IMR-90 (cell line): ENCODE measurements at regions not wholly inside any gene's neighbourhood (a gene's known extent, or its start where the extent isn't known, plus 50 kb on each side); places are given as distances from the start of the nearest gene placed in this dataset.

ENCODE experiments used
- ATAC-seq: fragments of 200-7000 bp; cut with Tn5 transposase; 2 replicates; pipeline ENCODE4 v1.9.1; 2020; ENCODE audit warnings: low read depth, mild to moderate bottlenecking, moderate library complexity
- BruUV-seq: library from RNA; stranded (reverse); fragments of 400-500 nt; replicated peaks from 2 replicates; lab custom pipeline; 2021; lab: Mats Ljungman, UMichigan
- CTCF ChIA-PET: fragments of 300-600 bp; formaldehyde crosslinking; extraction: SDS; loops from one replicate; lab custom pipeline; 2021; ENCODE audit warnings: antibody characterized with exemption; lab: Yijun Ruan, JAX
- POLR2A ChIA-PET: fragments of 300-600 bp; sonication (Branson Sonifier 250); formaldehyde crosslinking; loops from one replicate; lab custom pipeline; 2022; ENCODE audit warnings: antibody characterized with exemption; ENCODE audit not compliant: unreplicated experiment; lab: Charles Lee
- DNase-seq: peaks from one replicate; pipeline ENCODE4 v3.0.0; 2013
- H2AFZ ChIP-seq: replicated peaks from 2 replicates; pipeline ENCODE3; 2013; ENCODE audit warnings: low read length, mild to moderate bottlenecking; ENCODE audit not compliant: poor library complexity
- H2AK5ac ChIP-seq: 2 replicates; pipeline ENCODE4 v1.6.1; 2013; ENCODE audit warnings: low read depth, low read length, inconsistent platforms
- H2AK9ac ChIP-seq: replicated peaks from 2 replicates; pipeline ENCODE3; 2013; ENCODE audit warnings: mild to moderate bottlenecking, low read depth, low read length, moderate library complexity; ENCODE audit not compliant: poor library complexity
- H2BK120ac ChIP-seq: 2 replicates; pipeline ENCODE4 v1.6.1; 2013; ENCODE audit warnings: low read depth, low read length, inconsistent platforms
- H2BK15ac ChIP-seq: 3 replicates; pipeline ENCODE4 v1.6.1; 2013; ENCODE audit warnings: low read depth, low read length, inconsistent platforms
- H2BK20ac ChIP-seq: 2 replicates; pipeline ENCODE4 v1.6.1; 2013; ENCODE audit warnings: low read depth, mild to moderate bottlenecking, inconsistent platforms, low read length, moderate library complexity
- H2BK5ac ChIP-seq: 2 replicates; pipeline ENCODE4 v1.6.1; 2013; ENCODE audit warnings: mild to moderate bottlenecking, low read depth, low read length, inconsistent platforms; ENCODE audit not compliant: poor library complexity, severe bottlenecking
- H3K14ac ChIP-seq: replicated peaks from 2 replicates; pipeline ENCODE4 v1.6.1; 2013; ENCODE audit warnings: low read depth, low read length, inconsistent platforms
- H3K18ac ChIP-seq: 2 replicates; pipeline ENCODE4 v1.6.1; 2013; ENCODE audit warnings: low read depth, low read length, control low read depth
- H3K23ac ChIP-seq: 2 replicates; pipeline ENCODE4 v1.6.1; 2013; ENCODE audit warnings: low read depth, low read length, inconsistent platforms
- H3K27ac ChIP-seq: 2 replicates; pipeline ENCODE4 v1.5.1; 2013; ENCODE audit warnings: mild to moderate bottlenecking, control low read depth, low read length; ENCODE audit not compliant: insufficient read depth
- H3K27me3 ChIP-seq: 2 replicates; pipeline ENCODE4 v1.6.1; 2013; ENCODE audit warnings: low read length; ENCODE audit not compliant: control insufficient read depth, insufficient read depth
- H3K36me3 ChIP-seq: 2 replicates; pipeline ENCODE4 v1.6.1; 2013; ENCODE audit warnings: low read length, mixed read lengths; ENCODE audit not compliant: control insufficient read depth, insufficient read depth
- H3K4ac ChIP-seq: 2 replicates; pipeline ENCODE4 v1.6.1; 2013; ENCODE audit warnings: low read depth, low read length, inconsistent platforms
- H3K4me1 ChIP-seq: 2 replicates; pipeline ENCODE4 v1.6.1; 2013; ENCODE audit warnings: low read length, mixed read lengths; ENCODE audit not compliant: control insufficient read depth, insufficient read depth
- H3K4me2 ChIP-seq: 2 replicates; pipeline ENCODE4 v1.6.1; 2013; ENCODE audit warnings: low read depth, mild to moderate bottlenecking, control low read depth, low read length, moderate library complexity
- H3K4me3 ChIP-seq: 2 replicates; pipeline ENCODE4 v1.5.1; 2013; ENCODE audit warnings: low read depth, mild to moderate bottlenecking, control low read depth, low read length, moderate library complexity; ENCODE audit not compliant: insufficient read depth
- H3K56ac ChIP-seq: 2 replicates; pipeline ENCODE4 v1.6.1; 2013; ENCODE audit warnings: low read length, inconsistent platforms; ENCODE audit not compliant: insufficient read depth; ENCODE audit errors: extremely low read depth
- H3K79me1 ChIP-seq, 2 experiments: 2 replicates each; pipeline ENCODE4 v1.6.1; 2013; ENCODE audit warnings: low read length in 2 of 2, inconsistent platforms in 1 of 2, low read depth in 1 of 2
- H3K9ac ChIP-seq: 2 replicates; pipeline ENCODE4 v1.6.1; 2013; ENCODE audit warnings: low read depth, low read length, control low read depth
- H3K9me1 ChIP-seq: 2 replicates; pipeline ENCODE4 v1.6.1; 2013; ENCODE audit warnings: low read length, inconsistent platforms; ENCODE audit not compliant: insufficient read depth
- H3K9me3 ChIP-seq: 2 replicates; pipeline ENCODE4 v1.6.1; 2013; ENCODE audit warnings: low read length; ENCODE audit not compliant: control insufficient read depth, insufficient read depth
- H4K20me1 ChIP-seq: 2 replicates; pipeline ENCODE4 v1.6.1; 2013; ENCODE audit warnings: low read length, inconsistent platforms; ENCODE audit not compliant: insufficient read depth
- H4K5ac ChIP-seq: 2 replicates; pipeline ENCODE4 v1.6.1; 2013; ENCODE audit warnings: mild to moderate bottlenecking, low read depth, low read length, control low read depth
- H4K8ac ChIP-seq, 2 experiments: 2 replicates each; pipeline ENCODE4 v1.6.1; 2013; ENCODE audit warnings: low read depth in 2 of 2, low read length in 2 of 2, control low read depth in 1 of 2, inconsistent platforms in 1 of 2
- H4K91ac ChIP-seq: 2 replicates; pipeline ENCODE4 v1.6.1; 2013; ENCODE audit warnings: low read depth, low read length, inconsistent platforms; ENCODE audit not compliant: insufficient read depth
- BHLHE40 ChIP-seq: fragments of 150-350 bp; IDR thresholded peaks from 2 replicates; pipeline ENCODE4 v1.6.1; 2016; ENCODE audit warnings: mild to moderate bottlenecking, low read depth, low read length
- CEBPB ChIP-seq: IDR thresholded peaks from 2 replicates; pipeline ENCODE4 v1.6.1; 2012; ENCODE audit warnings: low read depth, low read length, improper control_type of control experiment
- CHD1 ChIP-seq: IDR thresholded peaks from 2 replicates; pipeline ENCODE4 v1.6.1; 2012; ENCODE audit warnings: low read depth, low read length, improper control_type of control experiment
- FOS ChIP-seq: fragments of 150-350 bp; IDR thresholded peaks from 2 replicates; pipeline ENCODE4 v1.6.1; 2016; ENCODE audit warnings: low read depth, low read length
- MAFK ChIP-seq: IDR thresholded peaks from 2 replicates; pipeline ENCODE4 v1.6.1; 2012; ENCODE audit warnings: low read depth, low read length, improper control_type of control experiment
- MAZ ChIP-seq: IDR thresholded peaks from 2 replicates; pipeline ENCODE4 v1.6.1; 2012; ENCODE audit warnings: low read depth, mild to moderate bottlenecking, low read length, improper control_type of control experiment, moderate library complexity, borderline replicate concordance
- MXI1 ChIP-seq: IDR thresholded peaks from 2 replicates; pipeline ENCODE4 v1.6.1; 2012; ENCODE audit warnings: low read depth, mild to moderate bottlenecking, low read length, moderate library complexity, borderline replicate concordance
- NFE2L2 ChIP-seq: fragments of 150-350 bp; IDR thresholded peaks from 2 replicates; pipeline ENCODE4 v1.6.1; 2016; ENCODE audit warnings: low read depth, mild to moderate bottlenecking, low read length
- POLR2A ChIP-seq: IDR thresholded peaks from 2 replicates; pipeline ENCODE4 v1.6.1; 2012; ENCODE audit warnings: mild to moderate bottlenecking, low read depth, low read length
- RAD21 ChIP-seq: IDR thresholded peaks from 2 replicates; pipeline ENCODE4 v1.6.1; 2012; ENCODE audit warnings: low read length, improper control_type of control experiment
- RCOR1 ChIP-seq: IDR thresholded peaks from 2 replicates; pipeline ENCODE4 v1.6.1; 2012; ENCODE audit warnings: mild to moderate bottlenecking, low read length, improper control_type of control experiment; ENCODE audit not compliant: insufficient replicate concordance
- RFX5 ChIP-seq: IDR thresholded peaks from 2 replicates; pipeline ENCODE4 v1.8.0; 2012; ENCODE audit warnings: low read depth, mild to moderate bottlenecking, low read length, moderate library complexity
- SMC3 ChIP-seq: fragments of 150-350 bp; IDR thresholded peaks from 2 replicates; pipeline ENCODE4 v1.6.1; 2016; ENCODE audit warnings: low read depth, mild to moderate bottlenecking, antibody characterized with exemption, low read length, moderate library complexity
- WGBS, 2 experiments: methylation state at CpG; one replicate each; pipeline versions ENCODE4 v1.1.5 to v1.1.7; 2013; ENCODE audit warnings: missing lambda C conversion rate in 2 of 2; ENCODE audit not compliant: insufficient read length in 1 of 2; ENCODE audit errors: extremely low coverage in 2 of 2; 5-methylcytosine and 5-hydroxymethylcytosine counted together
- dilution Hi-C: fragments of 300-500 bp; cut with HindIII; formaldehyde crosslinking; loops from one replicate; pipeline ENCODE4 v1.14.3; 2018; ENCODE audit warnings: low sequenced_read_pairs; ENCODE audit not compliant: unreplicated experiment
- in situ Hi-C: fragments of 300-500 bp; cut with MboI; formaldehyde crosslinking; loops from 3 replicates; pipeline ENCODE4 v1.14.3; 2019; ENCODE audit warnings: low sequenced_read_pairs, inconsistent platforms, mixed read lengths
- intact Hi-C: fragments of 100-400 bp; cut with micrococcal nuclease; formaldehyde crosslinking; loops from 2 replicates; pipeline ENCODE4 v1.10.0; 2022
- TF ChIP-seq, protein P1 (sequence below): conservative IDR thresholded peaks from 2 replicates; pipeline ENCODE4 v1.5.1; 2012; ENCODE audit warnings: mild to moderate bottlenecking, low read depth, low read length, improper control_type of control experiment
- TF ChIP-seq, protein P2 (sequence below): fragments of 150-350 bp; IDR thresholded peaks from 2 replicates; pipeline ENCODE4 v1.6.1; 2016; ENCODE audit warnings: low read depth, mild to moderate bottlenecking, low read length, moderate library complexity, borderline replicate concordance
- TF ChIP-seq, protein P3 (sequence below): fragments of 150-350 bp; IDR thresholded peaks from 2 replicates; pipeline ENCODE4 v1.6.1; 2017; ENCODE audit warnings: mild to moderate bottlenecking, antibody characterized with exemption, low read length, low read depth

DNA sequence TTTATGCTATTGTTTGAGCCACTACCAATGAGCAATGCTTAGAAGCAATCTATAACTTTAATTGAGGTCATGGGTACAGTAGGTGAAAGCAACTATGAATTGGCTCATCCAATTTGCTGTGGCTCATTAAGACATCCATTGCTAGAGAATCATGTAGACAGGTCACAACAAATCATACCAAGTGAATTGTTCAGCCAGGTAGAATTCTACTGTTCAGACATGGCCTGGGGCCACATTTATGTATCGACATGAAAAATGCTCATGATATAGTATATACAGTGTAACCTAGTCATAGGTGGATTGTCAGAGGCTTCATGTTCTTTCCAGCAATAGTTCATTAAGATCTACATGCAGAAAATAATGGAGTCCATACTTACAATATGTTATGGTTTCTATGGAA, 633.7 kb upstream of the EYS start:
- BruUV-seq = no TSS peak
- no peak overlapping the region for H3K9ac ChIP-seq
- intact Hi-C loops (no loop called here), dilution Hi-C loops (no loop called here), in situ Hi-C loops (no loop called here)
- H4K5ac ChIP-seq = no peak overlapping the region
- TF ChIP-seq RAD21 (no peak), SMC3 (no peak), NFE2L2 (no peak), MAZ (no peak), POLR2A (no peak), MXI1 (no peak), CEBPB (no peak), RFX5 (no peak), BHLHE40 (no peak), RCOR1 (no peak), MAFK (no peak), FOS (no peak), CHD1 (no peak)
- TF ChIP-seq, protein P1, sequence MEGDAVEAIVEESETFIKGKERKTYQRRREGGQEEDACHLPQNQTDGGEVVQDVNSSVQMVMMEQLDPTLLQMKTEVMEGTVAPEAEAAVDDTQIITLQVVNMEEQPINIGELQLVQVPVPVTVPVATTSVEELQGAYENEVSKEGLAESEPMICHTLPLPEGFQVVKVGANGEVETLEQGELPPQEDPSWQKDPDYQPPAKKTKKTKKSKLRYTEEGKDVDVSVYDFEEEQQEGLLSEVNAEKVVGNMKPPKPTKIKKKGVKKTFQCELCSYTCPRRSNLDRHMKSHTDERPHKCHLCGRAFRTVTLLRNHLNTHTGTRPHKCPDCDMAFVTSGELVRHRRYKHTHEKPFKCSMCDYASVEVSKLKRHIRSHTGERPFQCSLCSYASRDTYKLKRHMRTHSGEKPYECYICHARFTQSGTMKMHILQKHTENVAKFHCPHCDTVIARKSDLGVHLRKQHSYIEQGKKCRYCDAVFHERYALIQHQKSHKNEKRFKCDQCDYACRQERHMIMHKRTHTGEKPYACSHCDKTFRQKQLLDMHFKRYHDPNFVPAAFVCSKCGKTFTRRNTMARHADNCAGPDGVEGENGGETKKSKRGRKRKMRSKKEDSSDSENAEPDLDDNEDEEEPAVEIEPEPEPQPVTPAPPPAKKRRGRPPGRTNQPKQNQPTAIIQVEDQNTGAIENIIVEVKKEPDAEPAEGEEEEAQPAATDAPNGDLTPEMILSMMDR = no peak
- TF ChIP-seq, protein P2, sequence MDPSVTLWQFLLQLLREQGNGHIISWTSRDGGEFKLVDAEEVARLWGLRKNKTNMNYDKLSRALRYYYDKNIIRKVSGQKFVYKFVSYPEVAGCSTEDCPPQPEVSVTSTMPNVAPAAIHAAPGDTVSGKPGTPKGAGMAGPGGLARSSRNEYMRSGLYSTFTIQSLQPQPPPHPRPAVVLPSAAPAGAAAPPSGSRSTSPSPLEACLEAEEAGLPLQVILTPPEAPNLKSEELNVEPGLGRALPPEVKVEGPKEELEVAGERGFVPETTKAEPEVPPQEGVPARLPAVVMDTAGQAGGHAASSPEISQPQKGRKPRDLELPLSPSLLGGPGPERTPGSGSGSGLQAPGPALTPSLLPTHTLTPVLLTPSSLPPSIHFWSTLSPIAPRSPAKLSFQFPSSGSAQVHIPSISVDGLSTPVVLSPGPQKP = no peak
- TF ChIP-seq, protein P3, sequence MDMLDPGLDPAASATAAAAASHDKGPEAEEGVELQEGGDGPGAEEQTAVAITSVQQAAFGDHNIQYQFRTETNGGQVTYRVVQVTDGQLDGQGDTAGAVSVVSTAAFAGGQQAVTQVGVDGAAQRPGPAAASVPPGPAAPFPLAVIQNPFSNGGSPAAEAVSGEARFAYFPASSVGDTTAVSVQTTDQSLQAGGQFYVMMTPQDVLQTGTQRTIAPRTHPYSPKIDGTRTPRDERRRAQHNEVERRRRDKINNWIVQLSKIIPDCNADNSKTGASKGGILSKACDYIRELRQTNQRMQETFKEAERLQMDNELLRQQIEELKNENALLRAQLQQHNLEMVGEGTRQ = no peak
- no peaks in the 10 kb centered on the region for H3K27me3 ChIP-seq
- no peaks in the 10 kb centered on the region for H3K79me1 ChIP-seq
- POLR2A ChIA-PET = no interaction called here
- no peak overlapping the region for H2AFZ ChIP-seq
- H3K56ac ChIP-seq = no peak overlapping the region
- no peak for DNase-seq
- no peaks in the 10 kb centered on the region for H3K4me1 ChIP-seq
- H2BK15ac ChIP-seq = no peak overlapping the region
- H2AK9ac ChIP-seq = no peak overlapping the region
- H3K36me3 ChIP-seq = no peaks in the 10 kb centered on the region
- CTCF ChIA-PET = no interaction called here
- no peak overlapping the region for H3K14ac ChIP-seq
- H3K27ac ChIP-seq = no peak overlapping the region
- no peak overlapping the region for H2AK5ac ChIP-seq
- no peak overlapping the region for H3K4ac ChIP-seq
- no peak overlapping the region for H3K18ac ChIP-seq
- H3K23ac ChIP-seq = no peak overlapping the region
- H2BK20ac ChIP-seq = no peak overlapping the region
- H2BK5ac ChIP-seq = no peak overlapping the region
- no CpG with 5 or more reads among the region's 1 CpG for WGBS, 2 experiments
- no peak for ATAC-seq
- no peaks in the 10 kb centered on the region for H3K9me3 ChIP-seq
- no peak overlapping the region for H4K8ac ChIP-seq
- no peak overlapping the region for H3K4me2 ChIP-seq
- no peak overlapping the region for H4K91ac ChIP-seq
- no peaks in the 10 kb centered on the region for H4K20me1 ChIP-seq
- no peaks in the 10 kb centered on the region for H3K9me1 ChIP-seq
- H3K4me3 ChIP-seq = no peak overlapping the region
- no peak overlapping the region for H2BK120ac ChIP-seq
